22Rv1 (cell line): ENCODE measurements at regions not wholly inside any gene's neighbourhood (a gene's known extent, or its start where the extent isn't known, plus 50 kb on each side); places are given as distances from the start of the nearest gene placed in this dataset.

Experiments used
- CTCF ChIP-seq: fragments of 450-650 bp; IDR thresholded peaks from 2 replicates; pipeline ENCODE4 v1.5.1; 2017; ENCODE audit warnings: mild to moderate bottlenecking
- ZFX ChIP-seq: fragments of 450-650 bp; IDR thresholded peaks from 2 replicates; pipeline ENCODE4 v1.6.1; 2017; ENCODE audit warnings: antibody characterized with exemption, borderline replicate concordance

- no peak for TF ChIP-seq CTCF
- no peak for TF ChIP-seq ZFX
Measured at GRCh38 chr2:215752436-215752835, 260.9 kb downstream of the MREG start.
